GM19455 (cell line): ENCODE measurements at regions not wholly inside any gene's neighbourhood (a gene's known extent, or its start where the extent isn't known, plus 50 kb on each side); places are given as distances from the start of the nearest gene placed in this dataset.
"Not testable (repeated sequence)": the region's sequence is repeated elsewhere in the genome, so short reads cannot be mapped to it uniquely, and the experiment has no call there.

Experiments
- ATAC-seq: cut with Tn5 transposase; IDR thresholded peaks from one replicate; pipeline ENCODE4 v1.9.1; 2021; ENCODE audit not compliant: unreplicated experiment

GRCh38 chr4:20124317-20125026 lies 127.2 kb upstream of the SLIT2 start:
- no peak for ATAC-seq

DNA sequence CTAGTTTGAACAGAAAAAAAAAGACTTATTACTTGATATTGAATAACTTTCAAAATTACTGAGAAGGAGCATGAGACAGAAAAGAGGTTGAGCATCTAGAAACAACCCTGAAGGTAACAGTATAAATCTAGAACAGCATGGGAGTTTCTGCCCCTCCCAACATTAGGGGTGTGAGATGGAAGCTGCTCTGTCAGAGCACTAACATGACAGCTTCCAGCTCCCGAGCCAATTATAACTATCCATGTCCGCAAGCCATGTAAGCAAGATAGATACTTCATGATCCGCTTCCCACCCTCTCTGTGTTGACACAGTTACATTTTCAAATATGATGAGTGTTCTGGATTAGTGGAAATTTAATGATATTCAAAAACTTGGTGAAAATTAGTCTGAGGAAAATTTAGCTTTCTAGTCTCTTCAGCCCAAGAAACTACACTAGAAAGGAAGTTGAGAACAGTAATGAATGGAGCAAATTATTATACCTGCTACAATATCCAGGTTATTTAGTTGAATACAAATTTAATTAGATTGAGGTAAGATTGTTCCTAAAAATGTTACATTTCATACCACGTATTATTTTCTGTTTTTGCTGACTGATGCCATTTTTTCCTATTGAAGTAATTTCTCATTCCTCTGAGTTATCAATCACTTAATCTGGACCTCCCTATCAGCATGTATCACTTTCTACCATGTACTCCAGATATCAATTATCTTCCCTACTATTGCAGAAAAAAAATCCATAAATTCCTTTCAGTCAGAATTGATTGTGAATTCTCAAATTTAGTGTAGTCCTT lies 129.3 kb upstream of the SLIT2 start:
- no peak for ATAC-seq

DNA sequence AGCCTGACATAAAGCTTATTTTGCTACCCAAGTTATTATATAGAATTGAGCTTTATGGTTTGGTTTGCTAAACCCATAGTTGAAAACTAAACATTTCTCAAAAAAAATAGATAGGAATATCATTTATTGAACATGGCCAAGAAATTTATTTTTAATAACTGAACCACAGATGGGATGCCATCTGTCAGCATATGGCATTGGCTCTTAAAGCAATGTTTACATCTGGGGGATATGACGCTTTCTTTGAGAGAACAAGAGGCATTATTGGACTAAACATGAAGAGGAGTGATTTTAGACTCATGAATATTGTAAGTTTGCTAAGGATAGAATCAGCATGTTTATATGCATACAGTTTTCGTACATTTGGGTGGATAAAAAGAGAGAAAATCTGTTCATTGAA lies 132.6 kb upstream of the SLIT2 start:
- no peak for ATAC-seq

- no peak for ATAC-seq
Measured at GRCh38 chr4:20109391-20109790, 142.3 kb upstream of the SLIT2 start.

- ATAC-seq = no peak
Measured at GRCh38 chr4:20106921-20107320, 144.8 kb upstream of the SLIT2 start.

GRCh38 chr4:20101831-20102230 lies 149.9 kb upstream of the SLIT2 start:
- no peak for ATAC-seq

- ATAC-seq = no peak
Measured at GRCh38 chr4:20096911-20097310, 154.8 kb upstream of the SLIT2 start.

DNA sequence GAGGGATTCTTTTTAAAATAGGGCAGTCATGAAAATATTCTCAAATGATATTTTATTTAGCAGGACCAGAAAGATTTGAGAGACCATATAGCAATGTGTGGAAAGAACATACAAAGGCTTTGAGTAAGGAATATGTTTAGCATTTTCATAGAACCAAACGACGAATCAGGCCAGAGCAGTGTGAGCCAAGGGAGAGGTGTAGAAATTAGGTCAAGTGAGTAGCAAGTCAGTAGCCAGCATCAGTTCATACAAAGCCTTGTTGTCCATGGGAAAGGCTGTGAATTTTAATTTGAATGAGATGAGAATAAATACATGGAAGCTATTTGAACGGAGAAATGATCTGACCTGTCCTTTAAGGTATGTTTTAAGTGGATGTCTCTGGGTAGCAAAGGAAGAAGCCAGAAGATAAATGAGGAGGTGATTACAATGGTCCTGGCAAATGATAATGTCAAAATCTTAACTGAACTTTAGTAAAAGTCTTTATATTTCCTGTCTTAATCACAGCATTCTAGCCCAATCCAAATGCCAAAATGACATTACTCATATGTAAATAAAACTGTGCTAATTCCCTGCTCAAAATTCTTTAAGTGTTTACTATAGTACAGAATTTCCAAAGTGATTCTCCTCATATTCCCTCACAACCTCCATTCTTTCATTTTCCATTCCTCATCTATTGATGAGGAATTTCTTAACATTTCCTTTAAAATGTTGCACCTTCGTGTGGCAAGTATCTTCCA lies 155.7 kb upstream of the SLIT2 start:
- no peak for ATAC-seq

GRCh38 chr4:20091781-20092180 lies 159.9 kb upstream of the SLIT2 start:
- no peak for ATAC-seq

DNA sequence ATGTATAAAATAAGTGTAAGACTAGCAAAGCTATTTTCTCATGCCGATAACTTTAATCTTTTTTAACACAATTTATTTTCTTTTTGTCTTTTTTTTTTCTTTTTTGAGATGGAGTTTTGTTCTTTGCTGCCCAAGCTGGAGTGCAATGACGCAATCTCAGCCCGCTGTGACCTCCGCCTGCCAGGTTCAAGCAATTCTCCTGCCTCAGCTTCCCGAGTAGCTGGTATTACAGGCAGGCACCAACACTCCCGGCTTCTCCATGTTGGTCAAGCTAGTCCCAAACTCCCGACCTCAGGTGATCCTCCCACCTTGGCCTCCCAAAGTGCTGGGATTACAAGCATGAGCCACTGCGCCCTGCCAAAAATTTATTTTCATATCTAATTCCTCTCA lies 164.2 kb upstream of the SLIT2 start:
- no peak for ATAC-seq

DNA sequence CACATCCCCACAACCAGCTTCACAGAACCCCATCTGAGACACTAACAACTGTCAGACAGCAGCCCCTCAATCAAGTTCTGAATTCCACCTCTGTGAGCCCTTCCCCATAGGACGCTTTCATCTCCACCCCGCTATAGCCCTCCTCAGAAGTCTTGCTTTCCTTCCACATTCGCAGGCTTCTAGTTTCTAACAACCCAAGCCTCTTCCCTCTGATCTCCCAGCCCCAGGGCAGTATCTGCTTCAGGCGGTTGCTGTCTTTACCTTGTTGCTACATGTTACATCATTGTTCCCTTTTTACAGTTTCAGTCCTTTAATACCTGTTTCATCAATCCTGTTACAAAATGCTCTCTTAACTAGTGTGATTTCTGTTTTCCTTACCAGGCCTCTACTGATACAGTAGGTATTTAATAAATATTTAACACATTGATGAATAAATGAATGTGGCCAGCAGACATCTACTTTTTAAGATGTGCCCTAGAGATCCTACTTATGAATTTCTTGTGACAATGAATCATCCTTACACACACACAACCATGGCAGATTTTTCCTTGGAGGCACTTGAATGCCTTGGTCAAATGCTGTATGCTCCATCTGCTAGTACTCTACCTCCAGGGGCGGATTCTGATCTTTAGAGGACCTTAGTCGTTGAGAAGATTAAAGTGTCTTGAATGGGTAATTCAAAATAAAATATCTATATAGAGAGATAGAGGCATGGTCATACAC lies 164.7 kb upstream of the SLIT2 start:
- ATAC-seq = no peak

DNA sequence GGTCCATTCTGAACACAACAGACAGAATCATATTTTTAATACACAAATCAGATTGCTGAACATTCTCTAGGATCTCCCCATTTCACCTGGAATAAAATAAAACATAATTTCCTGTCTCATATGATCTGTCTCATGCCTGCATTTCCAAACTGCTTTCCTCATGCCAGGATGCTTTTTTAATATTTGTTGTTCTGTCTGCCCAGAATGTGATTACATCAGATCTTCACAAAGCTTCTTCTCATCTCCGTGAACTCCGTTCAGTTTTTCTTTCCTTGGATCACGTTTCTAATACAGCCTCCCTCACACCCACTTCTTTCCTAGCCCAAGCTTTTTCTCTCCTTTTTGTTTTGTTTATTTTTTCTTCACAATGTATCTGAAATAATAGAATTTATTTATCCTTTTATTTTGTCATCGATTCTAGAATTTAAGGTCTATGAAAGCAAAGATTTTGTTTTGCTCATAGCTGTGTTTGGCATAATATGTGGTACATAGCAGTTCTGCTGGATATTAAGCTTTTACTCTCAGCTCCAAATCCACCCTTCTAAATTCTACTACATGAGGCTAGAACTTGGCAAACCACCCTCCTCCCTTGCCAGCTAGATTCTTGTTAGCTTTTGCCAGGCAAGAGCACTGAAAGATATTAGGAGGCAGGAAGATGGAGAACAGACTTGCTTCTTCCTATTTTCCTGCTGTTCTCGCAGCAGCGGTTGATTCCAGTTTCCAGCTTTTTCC lies 165.5 kb upstream of the SLIT2 start:
- no peak for ATAC-seq

GRCh38 chr4:20085653-20086052 lies 166.1 kb upstream of the SLIT2 start:
- no peak for ATAC-seq

DNA sequence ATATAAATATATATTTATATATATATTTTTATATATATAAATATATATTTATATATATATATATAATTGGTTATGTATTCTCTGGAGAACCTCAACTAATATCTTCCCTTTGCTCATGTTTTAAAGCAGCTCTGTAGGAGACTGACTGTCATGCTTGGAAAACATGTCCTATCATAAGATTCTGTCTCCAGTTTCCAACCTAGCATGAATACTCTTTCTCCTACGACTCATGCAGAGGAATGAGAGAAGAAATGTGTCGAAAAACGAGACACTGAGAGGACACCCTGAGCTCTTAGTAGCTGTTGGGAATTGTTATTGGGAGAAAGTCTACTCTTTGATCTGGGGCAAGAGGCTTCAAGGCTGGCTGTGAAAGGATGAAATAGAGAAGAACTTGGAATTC lies 166.5 kb upstream of the SLIT2 start:
- no peak for ATAC-seq

DNA sequence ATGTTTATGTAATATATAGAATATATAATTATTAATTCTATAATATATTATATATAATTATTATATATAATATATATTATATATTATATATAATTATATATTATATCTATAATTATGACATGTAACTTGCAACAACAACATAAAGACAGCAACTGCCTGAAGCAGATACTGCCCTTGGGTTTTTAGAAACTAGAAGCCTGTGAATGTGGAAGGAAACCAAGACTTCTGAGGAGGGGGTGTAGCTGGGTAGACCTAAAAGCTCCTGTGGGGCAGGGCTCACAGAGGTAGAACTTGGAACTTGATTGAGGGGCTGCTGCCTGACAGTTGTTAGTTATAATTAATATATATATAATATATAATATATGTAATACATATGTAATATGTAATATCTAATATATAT lies 167.2 kb upstream of the SLIT2 start:
- ATAC-seq = no peak

DNA sequence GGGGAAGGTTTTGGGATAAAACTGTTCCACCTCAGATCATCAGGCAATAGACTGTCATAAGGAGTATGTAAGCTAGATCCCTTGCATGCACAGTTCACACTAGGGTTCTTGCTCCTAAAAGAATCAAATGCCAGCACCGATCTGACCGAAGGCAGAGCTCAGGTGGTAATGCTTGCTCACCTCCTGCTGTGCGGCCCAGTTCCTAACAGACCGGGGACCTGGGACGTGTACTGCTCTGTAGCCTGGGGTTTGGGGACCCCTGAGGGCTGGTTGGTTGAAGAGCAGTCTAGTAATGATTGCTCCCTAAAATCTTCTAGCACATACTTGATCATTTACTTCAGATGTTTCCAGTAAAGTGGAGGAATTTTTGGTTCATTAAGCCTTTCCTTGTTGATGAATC lies 173.1 kb upstream of the SLIT2 start:
- ATAC-seq = no peak

- no peak for ATAC-seq
Measured at GRCh38 chr4:20075248-20075871, 176.3 kb upstream of the SLIT2 start.

GRCh38 chr4:20074450-20074849 lies 177.3 kb upstream of the SLIT2 start:
- ATAC-seq = no peak

GRCh38 chr4:20065952-20066351 lies 185.8 kb upstream of the SLIT2 start:
- no peak for ATAC-seq

DNA sequence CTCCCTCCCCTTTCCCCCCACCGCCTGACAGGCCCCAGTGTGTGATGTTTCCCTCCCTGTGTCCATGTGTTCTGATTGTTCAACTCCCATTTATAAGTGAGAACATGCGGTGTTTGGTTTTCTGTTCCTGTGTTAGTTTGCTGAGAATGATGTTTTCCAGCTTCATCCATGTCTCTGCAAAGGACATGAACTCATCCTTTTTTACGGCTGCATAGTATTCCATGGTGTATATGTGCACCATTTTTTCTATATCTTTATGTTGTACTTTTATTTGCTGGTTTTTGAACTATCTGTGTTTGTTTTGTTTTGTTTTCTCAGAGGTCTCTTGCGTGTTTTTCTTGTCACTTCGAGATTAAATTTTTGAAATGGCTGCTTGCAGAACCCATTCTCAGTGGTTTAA lies 188.8 kb upstream of the SLIT2 start:
- not testable (repeated sequence) for ATAC-seq
